Stimulated activated CD4-positive, alpha-beta T cell treated with anti-CD3 and anti-CD28 coated beads, TNF-alpha, amount 100 ng/mL, for 1 hour (primary cell): ENCODE measurements at regions not wholly inside any gene's neighbourhood (a gene's known extent, or its start where the extent isn't known, plus 50 kb on each side); places are given as distances from the start of the nearest gene placed in this dataset.

Experiments
- DNase-seq, 3 donors: peaks; one replicate each; pipeline ENCODE4 v3.0.0-alpha.2; 2020; ENCODE audit warnings: low read depth in 3 of 3, low spot score in 1 of 3

DNA sequence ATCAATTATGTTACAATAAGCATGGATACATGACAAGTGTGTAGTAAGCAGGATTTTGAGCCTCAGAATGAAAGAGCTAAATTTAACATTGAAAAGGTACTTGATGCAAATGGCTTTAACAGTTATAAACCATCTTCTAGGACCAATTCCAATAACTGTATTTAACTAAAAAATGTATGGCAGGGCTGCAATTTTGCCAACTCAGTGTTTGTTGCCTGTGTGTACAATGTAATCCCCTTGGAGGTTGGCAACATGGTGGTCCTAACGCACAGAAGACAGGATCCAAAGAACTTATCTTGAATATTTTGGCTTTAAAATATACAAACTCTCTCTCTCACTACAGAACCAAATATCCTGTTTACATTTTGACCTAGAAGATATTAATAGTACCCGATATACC is 2314.1 kb downstream of the LRRC4C start:
- no peak for DNase-seq

DNA sequence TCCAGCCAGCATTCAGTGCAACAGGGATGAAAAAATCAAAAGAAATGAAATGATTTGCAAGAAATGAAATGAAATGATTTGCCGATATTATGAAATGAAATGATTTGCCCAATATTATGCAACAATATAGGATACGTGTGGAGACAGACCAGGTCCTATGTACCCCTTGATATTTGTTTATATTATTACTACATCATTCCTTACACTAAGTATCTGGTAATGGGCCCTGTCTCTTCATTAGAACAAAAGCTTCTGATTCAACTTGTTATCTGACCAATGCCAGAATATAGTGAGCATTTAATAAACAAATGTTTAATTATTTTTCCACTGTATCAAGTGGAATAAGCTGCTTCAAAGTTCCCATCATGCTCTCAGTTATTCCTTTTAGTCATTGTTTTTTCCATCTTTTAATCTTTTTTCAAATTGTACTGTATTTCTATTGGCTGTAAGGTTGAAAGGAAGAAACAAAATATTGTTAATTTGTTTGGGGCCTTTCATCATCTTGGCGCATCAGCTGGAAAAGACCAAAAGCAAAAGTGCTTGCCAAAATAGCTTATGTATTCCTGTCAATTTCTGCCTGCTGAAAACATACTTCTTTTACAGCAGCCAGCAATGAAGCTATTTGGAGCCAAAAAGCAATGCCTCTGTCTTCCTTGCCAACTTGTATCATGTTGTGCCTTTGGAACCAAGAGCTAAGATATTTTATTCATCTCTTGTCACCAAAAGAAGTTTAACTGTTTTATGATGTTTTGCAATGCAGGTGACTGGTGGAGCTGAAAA is 2314.9 kb downstream of the LRRC4C start:
- DNase-seq, result no peak

DNA sequence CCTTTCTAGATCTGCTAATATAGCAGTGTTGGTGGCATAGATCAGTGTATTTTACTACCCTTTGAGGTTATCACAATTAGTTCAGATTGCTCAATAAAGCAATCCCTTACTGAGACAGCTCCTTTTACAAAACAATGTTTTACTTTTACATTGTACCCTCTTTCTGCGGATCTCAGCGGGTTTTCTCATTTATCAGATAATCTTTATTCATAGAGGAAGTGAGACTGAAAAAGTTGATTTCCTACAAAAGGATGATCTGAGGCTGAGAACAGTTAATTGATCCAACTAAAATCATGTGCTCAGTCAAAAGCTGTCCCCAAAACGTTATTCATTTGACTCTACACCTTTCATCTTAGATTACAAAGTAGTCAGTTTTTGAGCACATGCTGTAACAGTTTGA is 2319.9 kb downstream of the LRRC4C start:
- DNase-seq, result no peak

DNA sequence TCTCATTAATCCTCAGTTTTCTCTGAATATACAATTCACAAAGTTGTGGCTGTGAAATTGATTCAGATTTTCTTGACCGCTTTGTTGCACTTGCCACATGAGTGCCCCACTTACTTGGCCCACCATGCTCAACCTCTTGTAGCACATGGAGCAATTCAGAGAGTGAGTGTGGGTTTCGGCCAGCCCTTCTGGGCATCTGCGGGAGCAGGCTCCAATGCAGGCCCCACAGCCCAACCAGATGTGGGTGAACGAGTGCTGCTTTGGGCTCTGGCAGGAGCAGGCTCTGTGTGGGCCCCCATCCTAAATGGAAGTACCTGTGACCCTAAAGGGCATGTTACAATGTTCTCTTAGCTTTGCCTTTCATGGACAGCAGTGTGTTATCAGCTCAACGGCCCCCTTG is 2338.6 kb downstream of the LRRC4C start:
- DNase-seq, result no peak

DNA sequence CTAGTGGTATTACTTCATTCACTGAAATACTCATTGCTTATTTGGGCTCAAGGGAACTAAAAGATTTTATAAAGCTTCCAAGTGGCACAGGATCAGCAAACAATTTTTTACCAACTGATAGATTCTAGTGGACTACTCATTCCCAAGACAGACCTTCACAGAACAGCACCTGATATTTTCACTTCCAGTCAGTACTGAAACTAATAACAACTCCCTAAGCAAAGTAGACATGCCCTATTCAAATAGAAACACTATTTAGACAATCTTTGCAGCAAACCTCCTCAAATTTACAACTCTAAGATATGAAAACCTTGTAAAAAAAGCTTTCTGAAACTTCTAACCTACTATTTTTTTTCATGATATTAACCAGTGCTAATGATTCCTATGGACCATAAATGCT is 2345.8 kb downstream of the LRRC4C start:
- DNase-seq, result no peak

DNA sequence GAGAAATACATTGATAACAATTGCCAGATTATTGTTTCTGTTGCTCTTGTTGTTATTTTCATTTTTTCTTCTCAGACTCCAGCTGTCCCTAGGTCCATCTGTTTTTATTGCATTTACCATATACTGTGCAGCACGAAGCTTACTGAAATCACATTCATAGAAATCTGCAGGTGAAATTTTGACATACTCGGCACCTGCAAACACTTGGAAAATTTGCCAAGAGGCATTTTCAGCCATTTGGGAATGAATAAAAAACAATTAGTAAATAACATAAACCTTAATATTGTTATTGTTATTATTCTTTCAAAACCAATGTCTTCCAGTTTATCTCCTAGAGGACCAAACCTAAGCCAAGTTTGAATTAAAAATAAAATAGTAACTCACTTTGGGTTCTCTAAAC is 2357.2 kb downstream of the LRRC4C start:
- DNase-seq, result no peak

DNA sequence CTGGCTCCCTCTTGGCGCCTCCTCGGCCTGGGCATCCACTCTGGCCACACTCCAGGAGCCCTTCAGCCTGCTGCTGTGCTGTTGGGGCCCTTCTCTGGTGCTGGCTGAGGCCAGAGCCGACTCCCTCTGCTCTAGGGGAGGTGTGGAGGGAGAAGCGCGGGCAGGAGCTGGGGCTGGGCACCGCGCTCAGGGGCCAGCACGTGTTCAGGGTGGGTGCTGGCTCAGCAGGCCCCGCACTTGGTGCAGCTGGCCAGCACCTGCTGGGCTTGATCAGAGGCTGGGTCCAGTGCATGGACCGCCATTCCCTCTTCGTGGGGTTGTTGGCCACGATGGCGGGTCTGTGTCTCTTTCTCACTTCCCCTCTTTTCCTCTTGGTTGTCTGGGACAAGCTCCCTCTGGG is 2381.0 kb downstream of the LRRC4C start:
- no peak for DNase-seq

DNA sequence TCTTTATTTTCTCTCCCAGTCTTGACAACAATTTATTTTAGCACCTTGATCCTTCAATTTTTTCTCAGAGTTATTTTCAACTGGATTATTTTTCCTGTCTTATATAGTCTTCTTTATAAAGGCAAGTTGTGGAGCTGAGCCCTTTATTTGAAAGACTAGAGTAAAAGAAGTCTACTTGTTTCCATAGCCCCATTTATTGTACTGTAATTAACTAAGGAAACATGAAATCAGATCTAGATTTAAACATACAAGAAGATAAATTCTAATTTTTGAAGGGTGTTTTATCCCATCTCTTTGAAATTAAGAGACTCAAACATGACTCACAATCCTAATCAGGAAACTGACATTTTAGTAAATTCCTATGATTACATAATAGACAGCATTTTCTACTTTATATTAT is 2421.8 kb downstream of the LRRC4C start:
- no peak for DNase-seq

DNA sequence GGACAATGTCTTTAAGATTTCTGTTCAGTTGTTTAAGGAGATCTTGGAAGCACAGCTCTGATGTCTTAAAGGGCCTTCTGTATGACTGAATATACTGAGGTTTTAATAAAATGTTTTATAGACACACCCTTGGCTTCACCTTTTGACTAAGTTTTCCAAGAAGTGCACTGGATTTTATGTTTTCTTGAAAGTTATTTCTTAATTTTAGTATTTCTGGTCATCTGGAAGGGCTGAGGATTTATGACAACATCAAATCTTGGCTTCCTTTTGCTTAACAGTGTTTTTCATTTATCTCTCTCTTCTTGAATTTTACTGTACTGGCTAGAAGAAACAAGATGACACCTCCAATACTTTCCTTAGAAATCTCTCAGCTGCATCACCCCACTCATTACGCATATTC is 2423.4 kb downstream of the LRRC4C start:
- no peak for DNase-seq

DNA sequence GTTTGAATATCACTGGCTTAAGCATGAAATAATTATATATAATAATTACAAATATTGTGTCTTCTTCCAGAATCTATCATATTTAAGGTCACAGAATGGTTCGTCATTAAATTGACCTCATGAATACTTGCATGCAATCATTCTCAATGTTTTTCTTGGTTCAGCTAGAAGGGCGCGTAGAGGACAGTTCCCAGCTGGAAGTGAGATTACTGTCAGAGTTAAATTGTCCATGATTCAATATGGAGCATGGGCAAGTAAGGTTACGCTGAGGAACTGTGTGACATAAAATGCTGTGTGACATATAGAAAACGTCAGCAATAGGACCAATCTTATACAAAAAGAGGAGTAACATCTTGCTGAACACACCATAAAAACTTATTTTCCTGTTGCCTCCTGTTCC is 2423.5 kb upstream of the RAG2 start:
- DNase-seq, result no peak

DNA sequence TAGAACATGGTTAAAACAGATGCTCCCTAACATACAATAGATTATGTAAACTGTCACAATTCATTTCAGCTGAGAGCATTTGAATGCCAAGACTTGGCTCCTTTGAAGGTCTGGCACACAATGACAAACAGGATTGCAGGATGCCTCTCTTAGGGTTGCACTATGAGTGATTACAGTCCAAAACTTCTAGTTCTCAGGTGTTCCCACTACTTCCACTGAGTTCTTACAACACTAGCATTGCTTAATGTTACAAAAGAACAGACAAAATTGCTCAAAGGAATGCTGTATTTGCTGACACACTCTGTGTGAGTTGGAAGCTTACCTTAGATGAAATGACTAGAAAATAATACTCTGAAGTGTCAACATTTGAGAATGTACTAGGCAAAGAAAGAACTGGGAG is 2413.8 kb upstream of the RAG2 start:
- no peak for DNase-seq

DNA sequence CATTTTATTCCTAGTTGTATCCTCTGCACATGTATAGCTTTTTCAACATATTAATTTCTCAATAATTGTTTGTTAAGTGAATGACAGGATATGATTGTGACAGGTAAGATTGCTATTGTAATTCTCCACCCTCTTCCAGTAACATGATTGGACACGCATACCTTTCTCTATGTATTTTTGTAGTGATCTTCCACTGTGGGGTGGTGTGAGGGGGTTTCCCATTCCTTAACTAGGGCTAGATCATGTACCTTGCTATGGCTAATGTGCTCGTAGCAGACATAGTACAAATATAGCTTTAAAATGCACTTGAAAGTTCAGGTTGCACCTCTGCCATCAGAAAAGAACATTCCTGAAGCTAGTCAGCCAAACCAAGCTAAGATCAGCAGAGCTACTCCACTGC is 2392.8 kb upstream of the RAG2 start:
- DNase-seq, result no peak

DNA sequence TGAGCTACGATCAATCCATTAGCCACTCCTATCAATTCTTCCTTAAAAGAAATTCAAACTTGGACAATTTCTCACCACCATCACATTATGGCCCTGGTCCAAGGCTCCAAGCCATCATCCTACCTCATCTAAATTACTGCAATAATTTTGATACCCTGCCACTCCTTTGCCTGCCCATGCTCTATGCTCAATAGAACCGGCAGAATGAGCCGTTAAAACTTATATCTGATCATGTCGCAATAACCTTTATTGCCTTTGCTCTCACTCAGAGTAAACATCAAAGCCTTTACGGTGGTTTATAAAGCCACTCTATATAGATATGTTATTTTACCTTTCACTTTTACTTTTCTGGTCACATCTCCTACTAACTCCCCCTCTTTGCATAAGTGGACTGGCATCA is 2392.1 kb upstream of the RAG2 start:
- DNase-seq, result no peak

DNA sequence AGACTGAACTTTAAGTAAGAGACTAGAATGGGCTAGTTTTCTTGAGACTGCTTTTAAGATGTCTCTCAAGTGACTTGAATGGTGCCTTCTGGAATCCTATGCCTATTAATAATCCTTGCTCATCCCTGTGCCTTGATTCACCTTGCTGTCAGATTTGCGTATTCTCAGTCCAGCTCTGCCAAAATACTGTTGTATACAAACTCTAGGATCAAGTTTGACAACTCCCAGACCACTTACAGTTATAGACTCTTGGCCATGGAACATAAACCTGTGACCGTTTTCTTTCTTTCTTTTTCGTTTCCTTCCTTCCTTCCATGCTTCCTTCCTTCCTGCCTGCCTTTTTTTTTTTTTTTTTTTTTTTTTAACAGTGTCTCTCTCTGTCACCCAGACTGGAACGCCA is 2390.9 kb upstream of the RAG2 start:
- DNase-seq, result no peak

DNA sequence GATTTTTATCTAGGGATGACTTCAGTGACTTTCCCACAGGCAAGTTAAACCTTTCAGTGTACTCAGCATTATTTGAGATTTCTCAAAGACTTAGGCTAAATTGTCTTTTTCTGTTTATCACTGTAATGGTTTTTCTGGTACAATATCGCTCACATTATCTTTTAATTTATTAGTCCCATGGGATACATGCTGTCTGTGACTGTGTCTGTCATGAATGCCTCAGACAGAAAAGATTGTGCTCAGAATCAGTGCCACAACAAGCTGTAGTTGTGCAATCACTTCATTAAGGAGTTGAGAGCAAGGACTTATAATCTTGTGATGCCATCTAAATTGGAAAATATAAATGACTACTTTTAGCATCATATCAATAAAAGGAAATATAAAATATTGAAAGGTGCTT is 2374.2 kb upstream of the RAG2 start:
- DNase-seq, result no peak

DNA sequence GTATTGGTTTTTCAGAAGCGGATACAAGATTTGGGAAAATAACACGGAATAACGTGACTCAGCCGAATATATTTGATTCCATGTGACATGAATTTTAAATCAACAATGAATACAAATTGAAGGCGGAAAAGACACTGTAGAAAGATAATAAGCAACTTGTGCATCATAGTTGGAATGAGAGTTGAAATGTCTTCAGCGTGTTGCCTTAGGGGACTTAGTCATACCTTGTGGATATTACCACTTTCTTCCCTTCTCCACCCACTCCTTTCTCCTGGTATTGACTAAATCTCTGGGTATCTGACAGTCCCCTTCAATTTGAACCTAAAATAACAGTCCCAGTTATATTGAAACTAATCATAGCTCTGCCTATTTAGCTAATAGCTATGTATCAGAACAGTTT is 2373.1 kb upstream of the RAG2 start:
- DNase-seq, result no peak

DNA sequence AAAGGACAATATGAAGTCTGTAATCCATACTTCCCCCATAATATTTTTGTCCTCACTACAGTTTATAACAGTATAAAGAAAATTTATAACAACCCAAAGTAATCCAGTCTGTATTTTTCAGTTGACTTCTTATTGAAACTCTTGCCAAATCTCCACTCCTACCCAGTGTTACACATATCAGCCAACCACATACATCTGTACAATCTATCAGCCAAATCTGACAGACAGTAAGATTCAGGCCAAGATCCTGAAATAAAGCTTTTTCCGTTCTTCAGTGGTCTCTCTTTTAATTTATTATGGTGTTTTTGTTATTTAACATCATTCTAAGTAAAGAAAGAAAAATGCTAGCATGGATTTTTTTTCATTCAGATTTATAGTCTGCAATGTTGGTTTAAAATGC is 2370.9 kb upstream of the RAG2 start:
- DNase-seq, result no peak

DNA sequence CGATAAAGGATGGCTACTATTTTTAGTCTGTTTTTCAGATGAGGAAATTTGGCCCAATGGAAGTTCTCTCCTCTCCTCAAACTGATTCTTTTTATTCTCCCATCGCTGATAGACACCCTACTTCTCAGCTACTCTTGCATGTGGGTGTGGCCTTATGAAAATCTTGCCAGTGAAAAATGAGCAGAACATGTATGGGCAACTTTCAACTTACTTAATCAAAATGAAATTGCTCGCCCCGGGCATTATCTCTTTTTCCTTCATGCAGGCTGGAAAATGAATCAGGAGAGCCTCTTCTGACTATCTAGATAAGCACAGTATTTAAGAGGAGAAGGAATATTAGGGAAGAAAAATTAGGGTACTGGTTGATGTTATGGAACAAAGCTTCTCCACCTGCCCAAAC is 2354.7 kb upstream of the RAG2 start:
- no peak for DNase-seq

DNA sequence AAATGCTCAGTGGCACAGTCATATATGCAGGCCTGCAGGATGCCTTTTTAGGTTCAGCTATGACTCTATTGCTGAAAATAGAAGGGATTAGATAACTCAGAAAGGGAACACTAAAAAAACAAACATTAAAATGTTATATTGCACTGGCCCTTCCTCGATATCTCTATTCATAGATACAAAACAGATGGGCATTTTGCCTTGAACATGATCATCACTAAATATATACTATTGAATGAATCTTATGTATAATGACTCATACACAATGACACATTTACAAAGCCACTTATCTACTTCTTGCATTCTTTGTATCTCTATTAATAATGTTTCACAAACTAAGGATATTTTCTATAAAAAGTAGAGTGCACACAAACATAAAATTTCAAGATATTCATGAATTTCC is 2352.8 kb upstream of the RAG2 start:
- no peak for DNase-seq

DNA sequence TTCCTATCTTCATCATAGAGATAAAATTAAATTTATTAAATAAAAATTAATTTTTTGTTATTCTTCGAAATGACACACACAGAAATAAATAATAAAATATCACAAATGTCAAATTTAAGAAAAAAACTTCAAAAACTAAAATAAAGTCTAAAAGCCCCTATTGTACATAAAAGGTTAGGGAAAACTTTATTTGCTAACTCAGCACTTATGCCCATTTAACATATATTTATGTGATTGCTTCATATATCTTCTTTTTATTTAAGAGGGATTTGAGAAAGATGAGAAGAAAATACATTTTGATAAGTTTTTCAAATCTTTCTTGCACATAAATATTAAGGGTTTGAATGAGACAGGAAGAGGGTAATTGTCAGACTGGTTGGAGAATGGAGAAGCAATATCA is 2350.4 kb upstream of the RAG2 start:
- DNase-seq, result no peak

DNA sequence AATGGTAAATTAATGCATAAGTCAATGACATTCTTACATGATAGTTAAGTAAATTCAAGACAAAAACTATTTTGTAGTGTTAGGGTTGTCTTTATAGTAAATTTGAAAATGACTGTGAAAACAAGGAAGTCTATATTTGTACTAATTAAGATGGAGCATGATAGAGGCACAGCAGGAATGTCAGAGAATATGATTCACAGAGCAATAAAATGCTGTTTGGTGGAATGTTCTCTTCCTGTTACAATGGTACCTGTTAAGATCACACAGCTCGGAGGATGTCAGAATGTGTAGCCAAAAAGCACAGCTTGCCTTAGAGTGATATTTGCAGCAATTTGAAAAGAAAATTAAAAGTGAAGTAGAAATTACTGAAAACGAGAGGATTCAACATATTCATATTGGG is 2339.7 kb upstream of the RAG2 start:
- DNase-seq, result no peak

DNA sequence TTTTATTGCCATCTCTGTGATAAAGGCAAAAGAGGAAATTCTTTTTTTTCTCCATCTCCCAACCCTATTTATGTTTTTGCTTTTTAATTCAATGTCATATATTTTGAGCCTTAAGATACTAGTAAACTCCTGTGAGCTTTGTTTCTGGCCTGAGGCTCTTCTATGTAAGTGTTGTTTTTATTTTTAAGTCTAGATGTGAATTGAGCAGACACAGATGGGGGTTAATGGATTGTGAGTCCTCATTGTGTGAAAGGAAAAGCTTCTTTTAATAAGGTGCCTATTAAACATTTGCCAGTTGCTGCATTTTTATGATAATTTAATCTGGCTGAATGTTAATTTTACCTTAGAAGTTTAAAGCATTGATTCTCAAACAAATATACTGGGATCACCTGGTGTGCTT is 2337.9 kb upstream of the RAG2 start:
- no peak for DNase-seq

DNA sequence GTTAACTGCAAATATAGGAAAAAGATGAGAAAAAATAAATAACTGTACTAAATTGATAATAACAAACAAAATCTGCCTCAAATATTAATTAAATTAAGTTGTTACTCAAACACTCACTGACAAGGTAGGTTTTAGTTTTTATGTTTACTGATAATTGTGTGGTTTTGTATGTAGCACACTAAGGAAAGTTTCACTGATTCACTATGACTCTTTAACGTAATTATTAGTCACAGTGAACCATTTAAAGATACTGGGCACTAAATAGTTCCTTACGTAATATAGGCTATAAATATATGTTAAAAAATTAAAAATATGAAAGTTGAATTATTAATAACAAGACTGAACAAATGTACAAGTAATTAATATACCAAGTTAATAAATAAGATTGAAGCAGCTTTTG is 2330.0 kb upstream of the RAG2 start:
- DNase-seq, result no peak

DNA sequence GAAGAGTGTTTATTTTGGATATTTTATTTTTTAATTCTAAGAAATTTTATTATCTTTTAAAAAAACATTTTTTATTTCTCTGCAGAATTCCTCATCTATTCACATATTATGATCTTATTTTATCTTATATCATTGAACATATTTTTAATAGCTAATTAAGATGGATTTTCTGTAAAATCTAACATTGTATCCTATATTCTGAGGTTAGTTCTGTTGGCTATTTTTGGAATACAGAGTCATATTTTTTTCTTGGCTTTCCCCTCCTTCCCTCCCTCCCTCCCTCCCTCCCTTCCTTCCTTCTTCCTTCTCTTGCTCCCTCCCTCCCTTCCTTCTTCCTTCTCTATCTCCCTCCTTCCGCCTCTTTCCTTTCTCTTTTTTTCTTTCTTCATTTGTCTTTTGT is 2326.6 kb upstream of the RAG2 start:
- no peak for DNase-seq
